SK-N-SH treated with all-trans-retinoic acid at 6 μM for 48 hours (cell line): ENCODE measurements at regions not wholly inside any gene's neighbourhood (a gene's known extent, or its start where the extent isn't known, plus 50 kb on each side); places are given as distances from the start of the nearest gene placed in this dataset.

Source experiments
- ATAC-seq: fragments of 200-7000 bp; cut with Tn5 transposase; 3 replicates; pipeline ENCODE4 v1.9.1; 2020; ENCODE audit warnings: mild to moderate bottlenecking, moderate library complexity
- ARNTL ChIP-seq: fragments of 450-650 bp; formaldehyde crosslinking; IDR thresholded peaks from 2 replicates; pipeline ENCODE4 v1.5.0; 2020; ENCODE audit warnings: low read depth, mild to moderate bottlenecking, moderate library complexity, borderline replicate concordance
- BACH2 ChIP-seq: fragments of 250-450 bp; sonication (Bioruptor Pico); IDR thresholded peaks from 2 replicates; pipeline ENCODE4 v1.9.0; 2021; ENCODE audit warnings: mild to moderate bottlenecking, borderline replicate concordance
- CREB5 ChIP-seq: fragments of 250-450 bp; sonication (Bioruptor Pico); IDR thresholded peaks from 2 replicates; pipeline ENCODE4 v1.5.1; 2020; ENCODE audit warnings: low read depth, mild to moderate bottlenecking, moderate library complexity
- CSDC2 ChIP-seq: fragments of 250-450 bp; sonication (Bioruptor Pico); IDR thresholded peaks from 2 replicates; pipeline ENCODE4 v1.5.0; 2020; ENCODE audit warnings: mild to moderate bottlenecking, moderate library complexity
- CSRNP3 ChIP-seq: fragments of 250-450 bp; sonication (Bioruptor Pico); IDR thresholded peaks from 2 replicates; pipeline ENCODE4 v1.5.1; 2021; ENCODE audit warnings: mild to moderate bottlenecking, moderate library complexity
- ESRRG ChIP-seq: fragments of 250-450 bp; sonication (Bioruptor Pico); IDR thresholded peaks from 2 replicates; pipeline ENCODE4 v1.6.1; 2021; ENCODE audit warnings: mild to moderate bottlenecking
- ISL1 ChIP-seq: fragments of 250-450 bp; sonication (Bioruptor Pico); IDR thresholded peaks from 2 replicates; pipeline ENCODE4 v2.1.2; 2022; ENCODE audit warnings: mild to moderate bottlenecking, moderate library complexity
- OSR1 ChIP-seq: fragments of 250-450 bp; sonication (Bioruptor Pico); IDR thresholded peaks from 2 replicates; pipeline ENCODE4 v1.8.0; 2022; ENCODE audit warnings: moderate library complexity, mild to moderate bottlenecking, inconsistent platforms
- PATZ1 ChIP-seq: fragments of 250-450 bp; sonication (Bioruptor Pico); IDR thresholded peaks from 2 replicates; pipeline ENCODE4 v1.8.0; 2020; ENCODE audit warnings: mild to moderate bottlenecking, moderate library complexity, borderline replicate concordance
- POU6F1 ChIP-seq: fragments of 250-450 bp; sonication (Bioruptor Pico); IDR thresholded peaks from 2 replicates; pipeline ENCODE4 v1.8.0; 2021; ENCODE audit warnings: low read depth, mild to moderate bottlenecking, moderate library complexity, borderline replicate concordance
- RARB ChIP-seq: fragments of 250-450 bp; sonication (Bioruptor Pico); IDR thresholded peaks from 2 replicates; pipeline ENCODE4 v1.8.0; 2021; ENCODE audit warnings: mild to moderate bottlenecking, moderate library complexity
- TOX ChIP-seq: fragments of 250-450 bp; sonication (Bioruptor Pico); IDR thresholded peaks from 2 replicates; pipeline ENCODE4 v1.8.0; 2021; ENCODE audit warnings: mild to moderate bottlenecking, moderate library complexity, borderline replicate concordance
- TSHZ2 ChIP-seq: fragments of 250-450 bp; sonication (Bioruptor Pico); IDR thresholded peaks from 2 replicates; pipeline ENCODE4 v1.5.0; 2020; ENCODE audit warnings: mild to moderate bottlenecking, moderate library complexity
- ZC3H10 ChIP-seq: fragments of 250-450 bp; sonication (Bioruptor Pico); IDR thresholded peaks from 2 replicates; pipeline ENCODE4 v1.5.1; 2021; ENCODE audit warnings: mild to moderate bottlenecking, moderate library complexity
- ZFP3 ChIP-seq: fragments of 250-450 bp; sonication (Bioruptor Pico); IDR thresholded peaks from 2 replicates; pipeline ENCODE4 v1.5.0; 2020; ENCODE audit warnings: mild to moderate bottlenecking, moderate library complexity
- ZFP30 ChIP-seq: fragments of 450-650 bp; formaldehyde crosslinking; IDR thresholded peaks from 2 replicates; pipeline ENCODE4 v1.5.0; 2022; ENCODE audit warnings: mild to moderate bottlenecking, moderate library complexity
- ZNF565 ChIP-seq: fragments of 450-650 bp; formaldehyde crosslinking; conservative IDR thresholded peaks from 2 replicates; pipeline ENCODE4 v1.5.0; 2020; ENCODE audit warnings: low read depth, mild to moderate bottlenecking, moderate library complexity
- ZNF70 ChIP-seq: fragments of 450-650 bp; formaldehyde crosslinking; IDR thresholded peaks from 2 replicates; pipeline ENCODE4 v1.5.0; 2020; ENCODE audit warnings: mild to moderate bottlenecking, moderate library complexity
- ZNF8 ChIP-seq: fragments of 450-650 bp; formaldehyde crosslinking; IDR thresholded peaks from 2 replicates; pipeline ENCODE4 v1.5.0; 2020; ENCODE audit warnings: mild to moderate bottlenecking, moderate library complexity

- no peak for TF ChIP-seq ESRRG (CRISPR knock-in tag)
- no peak for TF ChIP-seq ZNF565 (CRISPR knock-in tag)
- TF ChIP-seq RARB (CRISPR knock-in tag) = no peak
- TF ChIP-seq CSDC2 = no peak
- TF ChIP-seq TSHZ2 (CRISPR knock-in tag) = no peak
- no peak for TF ChIP-seq ZFP30
- TF ChIP-seq OSR1 (CRISPR knock-in tag) = no peak
- TF ChIP-seq BACH2 (CRISPR knock-in tag) = no peak
- no peak for TF ChIP-seq TOX
- TF ChIP-seq ZFP3 = no peak
- no peak for TF ChIP-seq PATZ1 (CRISPR knock-in tag)
- no peak for TF ChIP-seq POU6F1 (CRISPR knock-in tag)
- TF ChIP-seq ZNF70 (CRISPR knock-in tag) = no peak
These were observed 577.7 kb downstream of the SLC16A7 start for GRCh38 chr12:60173224-60174170.

GRCh38 chr12:60174476-60174875, 578.6 kb downstream of the SLC16A7 start:
- TF ChIP-seq CREB5 (CRISPR knock-in tag) = no peak
- TF ChIP-seq ARNTL (CRISPR knock-in tag) = no peak
- TF ChIP-seq BACH2 (CRISPR knock-in tag) = no peak
- TF ChIP-seq ZFP30 = no peak
- TF ChIP-seq OSR1 (CRISPR knock-in tag) = no peak
- TF ChIP-seq ZFP3 = no peak
- TF ChIP-seq ZNF8 (CRISPR knock-in tag) = no peak
- no peak for TF ChIP-seq CSRNP3 (CRISPR knock-in tag)
- TF ChIP-seq PATZ1 (CRISPR knock-in tag) = no peak
- no peak for TF ChIP-seq ZNF565 (CRISPR knock-in tag)
- no peak for TF ChIP-seq ISL1 (CRISPR knock-in tag)
- no peak for TF ChIP-seq RARB (CRISPR knock-in tag)
- TF ChIP-seq ZC3H10 = no peak
- no peak for TF ChIP-seq TOX
- ATAC-seq = no peak

More at GRCh38 chr12:60173224-60174170, 577.7 kb downstream of the SLC16A7 start:
- ATAC-seq = no peak
